GM10266 (cell line): ENCODE measurements at regions not wholly inside any gene's neighbourhood (a gene's known extent, or its start where the extent isn't known, plus 50 kb on each side); places are given as distances from the start of the nearest gene placed in this dataset.
A peak's percentile ranks its signal among the peaks of the same experiment; 100 is the strongest.

Source experiments
- DNase-seq: peaks from one replicate; pipeline ENCODE4 v3.0.0; 2012; ENCODE audit errors: extremely low spot score
- CTCF ChIP-seq: IDR thresholded peaks from 2 replicates; pipeline ENCODE4 v1.5.1; 2012; ENCODE audit warnings: mild to moderate bottlenecking, low read depth; ENCODE audit not compliant: control insufficient read depth, insufficient read depth; ENCODE audit errors: missing control alignments

GRCh38 chr14:71286126-71286525 lies 378.9 kb downstream of the PCNX1 start:
- TF ChIP-seq CTCF: no peak
- no peak for DNase-seq

- DNase-seq: no peak
- TF ChIP-seq CTCF: no peak
Measured at GRCh38 chr14:71287567-71287966, 380.3 kb downstream of the PCNX1 start.

GRCh38 chr14:71289536-71289935 lies 382.3 kb downstream of the PCNX1 start:
- no peak for TF ChIP-seq CTCF
- peak; percentile 20 for DNase-seq

- no peak for DNase-seq
- TF ChIP-seq CTCF: no peak
Measured at GRCh38 chr14:71290301-71290700, 383.0 kb downstream of the PCNX1 start.

- DNase-seq: peak; percentile 38
- no peak for TF ChIP-seq CTCF
Measured at GRCh38 chr14:71290960-71291466, 383.8 kb downstream of the PCNX1 start.

- DNase-seq: no peak
- TF ChIP-seq CTCF: no peak
Measured at GRCh38 chr14:71296184-71296583, 388.9 kb downstream of the PCNX1 start.

- DNase-seq: no peak
- TF ChIP-seq CTCF: no peak
Measured at GRCh38 chr14:71300566-71301330, 393.5 kb downstream of the PCNX1 start.
